ENCODE measurements at regions not wholly inside any gene's neighbourhood (a gene's known extent, or its start where the extent isn't known, plus 50 kb on each side); places are given as distances from the start of the nearest gene placed in this dataset.

DNA sequence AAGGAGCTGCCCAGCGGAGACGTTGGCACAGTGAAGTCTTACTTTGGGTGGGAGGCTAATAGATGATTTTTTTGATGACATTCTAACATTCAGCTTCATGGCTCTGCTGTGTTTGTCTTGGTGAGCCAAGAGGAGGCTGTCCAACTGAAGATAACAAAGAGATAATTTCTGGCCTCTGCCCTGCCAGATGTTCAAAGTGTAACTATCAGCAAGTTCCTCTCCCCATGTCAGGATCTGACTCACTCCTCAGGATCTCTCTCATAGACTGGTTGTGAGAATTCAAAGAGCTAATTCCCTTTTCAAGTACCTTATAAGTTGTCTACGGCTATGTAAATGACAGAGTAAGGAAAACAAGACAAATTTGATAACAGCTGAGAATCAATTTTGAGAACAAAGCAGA lies 1340.9 kb downstream of the XPNPEP1 start:
- H3K36me3 ChIP-seq (replicated peaks in 1 of 2; ENCODE audit: control extremely low read depth in 1 of 2, control insufficient read depth in 1 of 2, extremely low read depth in 1 of 2, insufficient read depth in 2 of 2, low read length in 1 of 2): no peaks in the 10 kb centered on the region
- ChIA-PET CTCF (no interaction called here), POLR2A (no interaction called here)
- H3K4me1 Mint-ChIP-seq: peaks cover 1% of the 10 kb centered on the region
- H3K9me3 Mint-ChIP-seq (ENCODE audit: insufficient read depth): no peaks in the 10 kb centered on the region
- H3K4me3 ChIP-seq (ENCODE audit: control extremely low read depth in 1 of 5, extremely low read depth in 1 of 5, insufficient read depth in 1 of 5, low read depth in 2 of 5, low read length in 4 of 5): no peak overlapping the region
- DNase-seq (no peak), ATAC-seq (ENCODE audit: low read depth) (no peak)
- no peak overlapping the region for H3K4me2 ChIP-seq (replicated peaks; ENCODE audit: low read depth, low read length, poor library complexity, severe bottlenecking)
- H3K27ac Mint-ChIP-seq: no peak overlapping the region
- no peaks in the 10 kb centered on the region for H3K27me3 Mint-ChIP-seq
- H4K20me1 ChIP-seq (ENCODE audit: control insufficient read depth, insufficient read depth, low read length, poor library complexity, severe bottlenecking): no peaks in the 10 kb centered on the region
- H3K4me3 Mint-ChIP-seq: no peak overlapping the region
- no peaks in the 10 kb centered on the region for H3K4me1 ChIP-seq (ENCODE audit: control insufficient read depth in 2 of 2, insufficient read depth in 2 of 2, low read length in 2 of 2)
- no peaks in the 10 kb centered on the region for H3K27me3 ChIP-seq (replicated peaks in 1 of 4; ENCODE audit: control extremely low read depth in 1 of 4, control insufficient read depth in 3 of 4, insufficient read depth in 4 of 4, low read length in 3 of 4)
- TF ChIP-seq, protein P1, sequence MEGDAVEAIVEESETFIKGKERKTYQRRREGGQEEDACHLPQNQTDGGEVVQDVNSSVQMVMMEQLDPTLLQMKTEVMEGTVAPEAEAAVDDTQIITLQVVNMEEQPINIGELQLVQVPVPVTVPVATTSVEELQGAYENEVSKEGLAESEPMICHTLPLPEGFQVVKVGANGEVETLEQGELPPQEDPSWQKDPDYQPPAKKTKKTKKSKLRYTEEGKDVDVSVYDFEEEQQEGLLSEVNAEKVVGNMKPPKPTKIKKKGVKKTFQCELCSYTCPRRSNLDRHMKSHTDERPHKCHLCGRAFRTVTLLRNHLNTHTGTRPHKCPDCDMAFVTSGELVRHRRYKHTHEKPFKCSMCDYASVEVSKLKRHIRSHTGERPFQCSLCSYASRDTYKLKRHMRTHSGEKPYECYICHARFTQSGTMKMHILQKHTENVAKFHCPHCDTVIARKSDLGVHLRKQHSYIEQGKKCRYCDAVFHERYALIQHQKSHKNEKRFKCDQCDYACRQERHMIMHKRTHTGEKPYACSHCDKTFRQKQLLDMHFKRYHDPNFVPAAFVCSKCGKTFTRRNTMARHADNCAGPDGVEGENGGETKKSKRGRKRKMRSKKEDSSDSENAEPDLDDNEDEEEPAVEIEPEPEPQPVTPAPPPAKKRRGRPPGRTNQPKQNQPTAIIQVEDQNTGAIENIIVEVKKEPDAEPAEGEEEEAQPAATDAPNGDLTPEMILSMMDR (IDR thresholded peaks at IDR 0.05): no peak
- no peak for TF ChIP-seq EZH2 (IDR thresholded peaks at IDR 0.05; ENCODE audit: borderline replicate concordance, insufficient read depth, low read depth, low read length, poor library complexity, severe bottlenecking)
- H3K27ac ChIP-seq (ENCODE audit: low read length in 2 of 2): no peak overlapping the region
- no CpG with 5 or more reads among the region's 3 CpGs for WGBS (ENCODE audit: insufficient coverage)
- intact Hi-C loops (cut with micrococcal nuclease): no loop called here
- H2AFZ ChIP-seq (ENCODE audit: insufficient read depth, low read depth, low read length, poor library complexity, severe bottlenecking): no peak overlapping the region
- H3K9me3 ChIP-seq (ENCODE audit: control extremely low read depth in 1 of 3, control insufficient read depth in 2 of 3, insufficient read depth in 1 of 3, low read length in 2 of 3): peaks cover 0 to 4% (median 0%) of the 10 kb centered on the region in 3 donors
- H3K79me2 ChIP-seq (ENCODE audit: control insufficient read depth, insufficient read depth, low read length): no peaks in the 10 kb centered on the region
- no peak overlapping the region for H3K9ac ChIP-seq (ENCODE audit: low read length)

DNA sequence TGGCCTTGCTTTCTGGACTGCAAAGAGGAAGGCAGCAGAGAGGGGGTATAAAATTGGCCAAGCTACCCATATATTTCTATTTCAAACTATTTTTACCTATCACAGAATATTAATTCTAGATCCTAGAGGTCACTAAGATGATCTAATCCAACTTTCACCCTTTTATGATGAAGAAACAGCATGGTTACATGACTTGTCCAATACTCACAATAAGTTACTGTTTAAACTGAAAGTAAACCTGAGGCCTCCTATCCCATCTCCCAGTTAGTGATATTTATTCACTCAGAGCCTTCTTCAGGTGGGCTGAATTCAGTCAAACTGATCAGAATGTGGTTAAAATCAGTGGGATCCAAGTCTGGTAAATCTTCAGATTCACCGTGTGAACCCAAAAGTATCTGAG lies 1345.1 kb downstream of the XPNPEP1 start:
- no peak for DNase-seq
- Histone ChIP-seq H3K27me3 (replicated peaks in 1 of 4; ENCODE audit: control extremely low read depth in 1 of 4, control insufficient read depth in 3 of 4, insufficient read depth in 4 of 4, low read length in 3 of 4) (no peaks in the 10 kb centered on the region), H3K9ac (ENCODE audit: low read length) (no peak overlapping the region), H3K27ac (ENCODE audit: low read length in 2 of 2) (no peak overlapping the region), H3K4me3 (ENCODE audit: control extremely low read depth in 1 of 5, extremely low read depth in 1 of 5, insufficient read depth in 1 of 5, low read depth in 2 of 5, low read length in 4 of 5) (no peak overlapping the region), H2AFZ (ENCODE audit: insufficient read depth, low read depth, low read length, poor library complexity, severe bottlenecking) (no peak overlapping the region), H4K20me1 (ENCODE audit: control insufficient read depth, insufficient read depth, low read length, poor library complexity, severe bottlenecking) (no peaks in the 10 kb centered on the region), H3K4me1 (ENCODE audit: control insufficient read depth in 2 of 2, insufficient read depth in 2 of 2, low read length in 2 of 2) (no peaks in the 10 kb centered on the region), H3K9me3 (ENCODE audit: control extremely low read depth in 1 of 3, control insufficient read depth in 2 of 3, insufficient read depth in 1 of 3, low read length in 2 of 3) (no peaks in the 10 kb centered on the region), H3K36me3 (replicated peaks in 1 of 2; ENCODE audit: control extremely low read depth in 1 of 2, control insufficient read depth in 1 of 2, extremely low read depth in 1 of 2, insufficient read depth in 2 of 2, low read length in 1 of 2) (no peaks in the 10 kb centered on the region), H3K79me2 (ENCODE audit: control insufficient read depth, insufficient read depth, low read length) (no peaks in the 10 kb centered on the region), H3K4me2 (replicated peaks; ENCODE audit: low read depth, low read length, poor library complexity, severe bottlenecking) (no peak overlapping the region)
- H3K9me3 Mint-ChIP-seq (ENCODE audit: insufficient read depth): no peaks in the 10 kb centered on the region
- no peaks in the 10 kb centered on the region for H3K27me3 Mint-ChIP-seq
- H3K4me1 Mint-ChIP-seq: no peaks in the 10 kb centered on the region
- no peak for ATAC-seq (ENCODE audit: low read depth)
- POLR2A ChIA-PET: no interaction called here
- CTCF ChIA-PET: no interaction called here
- TF ChIP-seq EZH2 (IDR thresholded peaks at IDR 0.05; ENCODE audit: borderline replicate concordance, insufficient read depth, low read depth, low read length, poor library complexity, severe bottlenecking): no peak
- TF ChIP-seq, protein P1 (IDR thresholded peaks at IDR 0.05): no peak
- 100% methylated on average over 1 of the region's 1 CpG for WGBS (ENCODE audit: insufficient coverage)
- no peak overlapping the region for H3K27ac Mint-ChIP-seq
- no peak overlapping the region for H3K4me3 Mint-ChIP-seq
- intact Hi-C loops (cut with micrococcal nuclease): no loop called here

Data from B cell (primary cell).